ENCODE measurements at regions not wholly inside any gene's neighbourhood (a gene's known extent, or its start where the extent isn't known, plus 50 kb on each side); places are given as distances from the start of the nearest gene placed in this dataset.

- intact Hi-C loops (cut with micrococcal nuclease), result no loop called here
- Mint-ChIP-seq H3K4me3 (ENCODE audit: unreplicated experiment) (no peak overlapping the region), H3K36me3 (ENCODE audit: insufficient read depth, unreplicated experiment) (no peaks in the 10 kb centered on the region), H3K27ac (ENCODE audit: low read depth, unreplicated experiment) (no peak overlapping the region), H3K27me3 (ENCODE audit: insufficient read depth, unreplicated experiment) (no peaks in the 10 kb centered on the region), H3K9me3 (ENCODE audit: unreplicated experiment) (no peaks in the 10 kb centered on the region), H3K4me1 (ENCODE audit: insufficient read depth, unreplicated experiment) (no peaks in the 10 kb centered on the region)
- TF ChIP-seq CTCF (IDR thresholded peaks at IDR 0.05; ENCODE audit: unreplicated experiment), result no peak
- DNase-seq (ENCODE audit: unreplicated experiment), result no peak
- ChIA-PET POLR2A (no interaction called here), CTCF (interaction anchor here (0.6 kb wide), 1 partner anchor 58 kb away, joined by 3 read pairs; no protein-coding TSS in a partner anchor)
- no TSS peak for BruUV-seq (replicated peaks)
Measured at GRCh38 chr6:164792666-164793065, 516.7 kb downstream of the C6orf118 start.

GRCh38 chr6:164791498-164791897 is 517.9 kb downstream of the C6orf118 start:
- H3K4me3 Mint-ChIP-seq (ENCODE audit: unreplicated experiment), result no peak overlapping the region
- TF ChIP-seq CTCF (IDR thresholded peaks at IDR 0.05; ENCODE audit: unreplicated experiment), result no peak
- H3K9me3 Mint-ChIP-seq (ENCODE audit: unreplicated experiment), result no peaks in the 10 kb centered on the region
- H3K27me3 Mint-ChIP-seq (ENCODE audit: insufficient read depth, unreplicated experiment), result no peaks in the 10 kb centered on the region
- POLR2A ChIA-PET, result no interaction called here
- H3K27ac Mint-ChIP-seq (ENCODE audit: low read depth, unreplicated experiment), result no peak overlapping the region
- BruUV-seq (replicated peaks), result no TSS peak
- no peaks in the 10 kb centered on the region for H3K36me3 Mint-ChIP-seq (ENCODE audit: insufficient read depth, unreplicated experiment)
- H3K4me1 Mint-ChIP-seq (ENCODE audit: insufficient read depth, unreplicated experiment), result no peaks in the 10 kb centered on the region
- DNase-seq (ENCODE audit: unreplicated experiment), result no peak
- CTCF ChIA-PET, result no interaction called here
- intact Hi-C loops (cut with micrococcal nuclease), result no loop called here

GRCh38 chr6:164763788-164764187 is 545.6 kb downstream of the C6orf118 start:
- H3K9me3 Mint-ChIP-seq (ENCODE audit: unreplicated experiment), result peaks cover 16% of the 10 kb centered on the region
- no TSS peak for BruUV-seq (replicated peaks)
- H3K4me1 Mint-ChIP-seq (ENCODE audit: insufficient read depth, unreplicated experiment), result peaks cover 8% of the 10 kb centered on the region
- no peak for DNase-seq (ENCODE audit: unreplicated experiment)
- intact Hi-C loops (cut with micrococcal nuclease), result no loop called here
- CTCF ChIA-PET, result interaction anchor here (0.6 kb wide), 1 partner anchor 913 kb away, joined by 3 read pairs; no protein-coding TSS in a partner anchor
- TF ChIP-seq CTCF (IDR thresholded peaks at IDR 0.05; ENCODE audit: unreplicated experiment), result no peak
- POLR2A ChIA-PET, result no interaction called here
- H3K27ac Mint-ChIP-seq (ENCODE audit: low read depth, unreplicated experiment), result no peak overlapping the region
- no peak overlapping the region for H3K4me3 Mint-ChIP-seq (ENCODE audit: unreplicated experiment)
- H3K27me3 Mint-ChIP-seq (ENCODE audit: insufficient read depth, unreplicated experiment), result no peaks in the 10 kb centered on the region
- H3K36me3 Mint-ChIP-seq (ENCODE audit: insufficient read depth, unreplicated experiment), result no peaks in the 10 kb centered on the region

- TF ChIP-seq CTCF (IDR thresholded peaks at IDR 0.05; ENCODE audit: unreplicated experiment), result no peak
- Mint-ChIP-seq H3K27ac (ENCODE audit: low read depth, unreplicated experiment) (no peak overlapping the region), H3K4me3 (ENCODE audit: unreplicated experiment) (no peak overlapping the region), H3K9me3 (ENCODE audit: unreplicated experiment) (peaks cover 13% of the 10 kb centered on the region), H3K27me3 (ENCODE audit: insufficient read depth, unreplicated experiment) (no peaks in the 10 kb centered on the region), H3K36me3 (ENCODE audit: insufficient read depth, unreplicated experiment) (no peaks in the 10 kb centered on the region), H3K4me1 (ENCODE audit: insufficient read depth, unreplicated experiment) (peaks cover 8% of the 10 kb centered on the region)
- DNase-seq (ENCODE audit: unreplicated experiment), result no peak
- no TSS peak for BruUV-seq (replicated peaks)
- intact Hi-C loops (cut with micrococcal nuclease), result no loop called here
- ChIA-PET CTCF (no interaction called here), POLR2A (no interaction called here)
Measured at GRCh38 chr6:164757451-164757850, 552.0 kb downstream of the C6orf118 start.
